HL-60 (cell line): ENCODE measurements at regions not wholly inside any gene's neighbourhood (a gene's known extent, or its start where the extent isn't known, plus 50 kb on each side); places are given as distances from the start of the nearest gene placed in this dataset.

Source experiments
- DNase-seq, 2 experiments: peaks; one replicate each; pipeline ENCODE4 v3.0.0-alpha.2; 2010 to 2020; ENCODE audit warnings: low read depth in 1 of 2, low spot score in 1 of 2
- H3K27ac ChIP-seq: fragments of 250-450 bp; sonication (Bioruptor Pico); replicated peaks from 2 replicates; pipeline ENCODE4 v1.5.1; 2020; ENCODE audit warnings: mild to moderate bottlenecking, moderate library complexity
- H3K27me3 ChIP-seq: fragments of 250-450 bp; sonication (Bioruptor Pico); 2 replicates; pipeline ENCODE4 v1.5.1; 2021; ENCODE audit warnings: mild to moderate bottlenecking, moderate library complexity; ENCODE audit not compliant: insufficient read depth, poor library complexity, severe bottlenecking
- H3K4me3 ChIP-seq: replicated peaks from 2 replicates; pipeline ENCODE4 v1.5.1; 2011; ENCODE audit warnings: mild to moderate bottlenecking, control low read depth, low read length; ENCODE audit not compliant: insufficient read depth
- GABPA ChIP-seq: IDR thresholded peaks from 2 replicates; pipeline ENCODE4 v1.6.1; 2012; ENCODE audit warnings: low read depth
- POLR2AphosphoS5 ChIP-seq: IDR thresholded peaks from 2 replicates; pipeline ENCODE4 v1.6.1; 2012; ENCODE audit warnings: low read depth
- SPI1 ChIP-seq: IDR thresholded peaks from 2 replicates; pipeline ENCODE4 v1.6.1; 2012; ENCODE audit warnings: low read depth, mild to moderate bottlenecking, borderline replicate concordance
- TF ChIP-seq, protein P1 (sequence below): IDR thresholded peaks from 2 replicates; pipeline ENCODE4 v1.6.1; 2012; ENCODE audit warnings: low read depth; ENCODE audit not compliant: insufficient replicate concordance
- TF ChIP-seq, protein P2 (sequence below): IDR thresholded peaks from one replicate; pipeline ENCODE4 v1.5.1; 2011; ENCODE audit warnings: low read length, control low read depth, inconsistent platforms; ENCODE audit not compliant: insufficient read depth

DNA sequence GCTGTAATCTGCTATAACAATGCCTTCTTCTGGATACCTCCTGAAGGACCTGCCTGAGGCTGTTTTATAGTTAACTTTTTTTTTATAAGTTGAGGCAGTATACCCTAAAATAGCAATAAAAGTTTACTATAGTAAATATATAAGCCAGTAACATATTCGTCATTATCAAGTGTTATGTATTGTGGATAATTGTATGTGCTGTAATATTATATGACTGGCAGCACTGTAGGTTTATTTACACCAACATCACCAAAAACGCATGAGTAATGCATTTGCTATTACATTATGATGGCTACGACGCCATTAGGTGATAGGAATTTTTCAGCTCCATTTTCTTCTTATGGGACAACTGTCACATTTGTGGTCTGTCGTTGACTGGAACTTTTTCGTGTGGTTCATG lies 237.2 kb upstream of the PITX2 start:
- no peak overlapping the region for H3K27ac ChIP-seq
- DNase-seq, result no peak
- H3K4me3 ChIP-seq, result no peak overlapping the region
- TF ChIP-seq, protein P1, sequence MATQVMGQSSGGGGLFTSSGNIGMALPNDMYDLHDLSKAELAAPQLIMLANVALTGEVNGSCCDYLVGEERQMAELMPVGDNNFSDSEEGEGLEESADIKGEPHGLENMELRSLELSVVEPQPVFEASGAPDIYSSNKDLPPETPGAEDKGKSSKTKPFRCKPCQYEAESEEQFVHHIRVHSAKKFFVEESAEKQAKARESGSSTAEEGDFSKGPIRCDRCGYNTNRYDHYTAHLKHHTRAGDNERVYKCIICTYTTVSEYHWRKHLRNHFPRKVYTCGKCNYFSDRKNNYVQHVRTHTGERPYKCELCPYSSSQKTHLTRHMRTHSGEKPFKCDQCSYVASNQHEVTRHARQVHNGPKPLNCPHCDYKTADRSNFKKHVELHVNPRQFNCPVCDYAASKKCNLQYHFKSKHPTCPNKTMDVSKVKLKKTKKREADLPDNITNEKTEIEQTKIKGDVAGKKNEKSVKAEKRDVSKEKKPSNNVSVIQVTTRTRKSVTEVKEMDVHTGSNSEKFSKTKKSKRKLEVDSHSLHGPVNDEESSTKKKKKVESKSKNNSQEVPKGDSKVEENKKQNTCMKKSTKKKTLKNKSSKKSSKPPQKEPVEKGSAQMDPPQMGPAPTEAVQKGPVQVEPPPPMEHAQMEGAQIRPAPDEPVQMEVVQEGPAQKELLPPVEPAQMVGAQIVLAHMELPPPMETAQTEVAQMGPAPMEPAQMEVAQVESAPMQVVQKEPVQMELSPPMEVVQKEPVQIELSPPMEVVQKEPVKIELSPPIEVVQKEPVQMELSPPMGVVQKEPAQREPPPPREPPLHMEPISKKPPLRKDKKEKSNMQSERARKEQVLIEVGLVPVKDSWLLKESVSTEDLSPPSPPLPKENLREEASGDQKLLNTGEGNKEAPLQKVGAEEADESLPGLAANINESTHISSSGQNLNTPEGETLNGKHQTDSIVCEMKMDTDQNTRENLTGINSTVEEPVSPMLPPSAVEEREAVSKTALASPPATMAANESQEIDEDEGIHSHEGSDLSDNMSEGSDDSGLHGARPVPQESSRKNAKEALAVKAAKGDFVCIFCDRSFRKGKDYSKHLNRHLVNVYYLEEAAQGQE, result no peak
- TF ChIP-seq SPI1 (no peak), POLR2AphosphoS5 (no peak), GABPA (no peak)
- TF ChIP-seq, protein P2, sequence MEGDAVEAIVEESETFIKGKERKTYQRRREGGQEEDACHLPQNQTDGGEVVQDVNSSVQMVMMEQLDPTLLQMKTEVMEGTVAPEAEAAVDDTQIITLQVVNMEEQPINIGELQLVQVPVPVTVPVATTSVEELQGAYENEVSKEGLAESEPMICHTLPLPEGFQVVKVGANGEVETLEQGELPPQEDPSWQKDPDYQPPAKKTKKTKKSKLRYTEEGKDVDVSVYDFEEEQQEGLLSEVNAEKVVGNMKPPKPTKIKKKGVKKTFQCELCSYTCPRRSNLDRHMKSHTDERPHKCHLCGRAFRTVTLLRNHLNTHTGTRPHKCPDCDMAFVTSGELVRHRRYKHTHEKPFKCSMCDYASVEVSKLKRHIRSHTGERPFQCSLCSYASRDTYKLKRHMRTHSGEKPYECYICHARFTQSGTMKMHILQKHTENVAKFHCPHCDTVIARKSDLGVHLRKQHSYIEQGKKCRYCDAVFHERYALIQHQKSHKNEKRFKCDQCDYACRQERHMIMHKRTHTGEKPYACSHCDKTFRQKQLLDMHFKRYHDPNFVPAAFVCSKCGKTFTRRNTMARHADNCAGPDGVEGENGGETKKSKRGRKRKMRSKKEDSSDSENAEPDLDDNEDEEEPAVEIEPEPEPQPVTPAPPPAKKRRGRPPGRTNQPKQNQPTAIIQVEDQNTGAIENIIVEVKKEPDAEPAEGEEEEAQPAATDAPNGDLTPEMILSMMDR, result no peak
- H3K27me3 ChIP-seq, result no peaks in the 10 kb centered on the region

DNA sequence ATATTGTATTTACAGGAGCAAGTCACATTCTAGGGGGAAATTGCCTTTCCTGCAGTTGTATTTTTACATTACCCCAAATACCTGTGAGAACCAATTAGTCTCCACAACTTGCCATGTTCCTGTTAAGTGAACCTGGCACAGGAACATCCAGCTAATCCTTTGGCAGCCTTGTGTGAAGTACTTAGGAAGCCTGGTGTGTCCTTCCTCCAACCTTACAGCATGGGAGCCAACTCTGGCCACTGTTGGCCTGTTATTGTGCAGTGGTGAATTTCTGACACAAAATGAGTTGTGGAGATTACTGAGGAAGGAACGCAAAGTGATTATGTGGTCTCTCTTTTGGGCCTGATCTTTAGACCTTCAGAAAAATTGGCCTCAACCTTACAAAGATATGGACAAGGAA lies 238.0 kb upstream of the PITX2 start:
- TF ChIP-seq, protein P1, result no peak
- TF ChIP-seq, protein P2, result no peak
- TF ChIP-seq POLR2AphosphoS5 (no peak), GABPA (no peak), SPI1 (no peak)
- no peak for DNase-seq
- H3K27me3 ChIP-seq, result no peaks in the 10 kb centered on the region
- no peak overlapping the region for H3K27ac ChIP-seq
- H3K4me3 ChIP-seq, result no peak overlapping the region

DNA sequence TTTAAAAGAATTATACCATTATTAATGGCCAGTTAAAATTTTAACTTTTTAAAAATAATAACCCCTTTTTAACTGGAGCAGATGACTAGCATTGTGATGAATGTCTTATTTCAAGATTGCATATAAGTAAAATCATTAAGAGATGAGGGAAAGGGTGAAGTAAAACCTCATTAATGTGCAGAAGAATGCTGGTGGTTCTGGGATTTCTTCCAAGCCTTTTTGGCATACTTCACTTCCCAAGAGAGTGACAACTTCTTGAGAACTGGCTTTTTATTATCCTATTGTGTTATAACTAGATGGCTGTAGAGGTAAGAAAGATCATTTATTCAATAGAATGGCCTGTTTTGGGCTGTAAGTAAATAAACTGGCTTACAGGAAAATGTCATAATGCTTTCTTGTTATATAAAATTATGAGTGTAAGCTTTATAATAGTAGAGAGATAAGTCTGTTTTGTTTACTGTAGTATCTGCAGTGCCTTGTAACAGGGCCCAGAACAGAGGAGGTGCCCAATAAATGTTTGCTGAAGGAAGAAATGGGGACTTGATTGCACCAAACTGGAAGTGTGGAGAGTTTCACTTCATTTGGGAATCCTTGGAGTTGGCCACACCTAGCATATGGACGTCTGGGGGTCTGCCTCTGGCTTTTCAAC lies 242.9 kb upstream of the PITX2 start:
- Histone ChIP-seq H3K27me3 (no peaks in the 10 kb centered on the region), H3K4me3 (no peak overlapping the region), H3K27ac (no peak overlapping the region)
- no peak for DNase-seq
- TF ChIP-seq, protein P2, result no peak
- TF ChIP-seq POLR2AphosphoS5 (no peak), GABPA (no peak), SPI1 (no peak)
- TF ChIP-seq, protein P1, result no peak
